Stomach (tissue), 8 donors: ENCODE measurements at regions not wholly inside any gene's neighbourhood (a gene's known extent, or its start where the extent isn't known, plus 50 kb on each side); places are given as distances from the start of the nearest gene placed in this dataset.

Experiments
- DNase-seq, 2 donors: peaks; one replicate each; pipeline versions ENCODE4 v3.0.0 to v3.0.0-alpha.2; 2013 to 2019
- H3K27ac ChIP-seq, 5 donors: fragments of 200-600 bp in 4 of 5; sonication (generic) in 4 of 5; one replicate each; pipeline ENCODE4 v1.5.1; 2013 to 2019; ENCODE audit warnings: mild to moderate bottlenecking in 1 of 5, moderate library complexity in 1 of 5
- H3K27me3 ChIP-seq, 3 donors: fragments of 200-600 bp; sonication (generic); one replicate each; pipeline ENCODE4 v1.5.1; 2017 to 2019; ENCODE audit warnings: mixed run types in 1 of 3
- H3K36me3 ChIP-seq, 4 donors: fragments of 200-600 bp; sonication (generic); 1 replicate in 3 of 4; 2 replicates in 1 of 4; pipeline ENCODE4 v1.5.1; 2016 to 2019
- H3K4me1 ChIP-seq, 4 donors: fragments of 200-600 bp; sonication (generic); one replicate each; pipeline ENCODE4 v1.5.1; 2016 to 2019
- H3K4me3 ChIP-seq, 4 donors: fragments of 200-600 bp; sonication (generic) in 3 of 4; one replicate each; pipeline ENCODE4 v1.5.1; 2016 to 2019; ENCODE audit warnings: mild to moderate bottlenecking in 1 of 4
- H3K9me3 ChIP-seq, 4 donors: fragments of 200-600 bp; sonication (generic); one replicate each; pipeline ENCODE4 v1.5.1; 2016 to 2019
- EP300 ChIP-seq: sonication (generic); formaldehyde crosslinking; IDR thresholded peaks from one replicate; pipeline ENCODE4 v1.6.1; 2017; ENCODE audit warnings: antibody characterized with exemption
- POLR2A ChIP-seq, 4 donors: fragments of 450-650 bp; IDR thresholded peaks; one replicate each; pipeline ENCODE4 v1.6.1; 2016; ENCODE audit warnings: antibody characterized with exemption in 4 of 4, control low read depth in 2 of 4, mild to moderate bottlenecking in 1 of 4, moderate library complexity in 1 of 4
- POLR2AphosphoS5 ChIP-seq, 3 donors: sonication (generic); formaldehyde crosslinking; IDR thresholded peaks; one replicate each; pipeline ENCODE4 v1.6.1; 2016; ENCODE audit warnings: antibody characterized with exemption in 3 of 3
- WGBS, 5 donors: extraction: QIAGEN DNeasy Blood & Tissue Kit in 3 of 5; methylation state at CpG; one replicate each; pipeline versions ENCODE4 v1.1.5 to v1.1.7; 2013 to 2018; 5-methylcytosine and 5-hydroxymethylcytosine counted together
- intact Hi-C: fragments of 100-400 bp; cut with DNase I; formaldehyde crosslinking; loops from one replicate; pipeline ENCODE4 v1.15.1; 2023; ENCODE audit warnings: low total_unique reads
- TF ChIP-seq, protein P1 (sequence below), 7 experiments: fragments of 450-650 bp in 4 of 7; fragments of 200-600 bp in 3 of 7; sonication (generic) in 3 of 7; IDR thresholded peaks; one replicate each; pipeline ENCODE4 v1.5.1; 2016 to 2019; ENCODE audit warnings: antibody characterized with exemption in 7 of 7, control low read depth in 2 of 7, mild to moderate bottlenecking in 1 of 7
- donor health status: healthy with polysubstance abuse.
- donor health status: Bipolar disorder and iron deficiency.
- donor health status: healthy.

GRCh38 chr14:42715316-42715715 is 1108.6 kb downstream of the LRFN5 start:
- H3K4me3 ChIP-seq: no peak overlapping the region
- no peak for TF ChIP-seq POLR2A (IDR thresholded peaks at IDR 0.05)
- TF ChIP-seq, protein P1, sequence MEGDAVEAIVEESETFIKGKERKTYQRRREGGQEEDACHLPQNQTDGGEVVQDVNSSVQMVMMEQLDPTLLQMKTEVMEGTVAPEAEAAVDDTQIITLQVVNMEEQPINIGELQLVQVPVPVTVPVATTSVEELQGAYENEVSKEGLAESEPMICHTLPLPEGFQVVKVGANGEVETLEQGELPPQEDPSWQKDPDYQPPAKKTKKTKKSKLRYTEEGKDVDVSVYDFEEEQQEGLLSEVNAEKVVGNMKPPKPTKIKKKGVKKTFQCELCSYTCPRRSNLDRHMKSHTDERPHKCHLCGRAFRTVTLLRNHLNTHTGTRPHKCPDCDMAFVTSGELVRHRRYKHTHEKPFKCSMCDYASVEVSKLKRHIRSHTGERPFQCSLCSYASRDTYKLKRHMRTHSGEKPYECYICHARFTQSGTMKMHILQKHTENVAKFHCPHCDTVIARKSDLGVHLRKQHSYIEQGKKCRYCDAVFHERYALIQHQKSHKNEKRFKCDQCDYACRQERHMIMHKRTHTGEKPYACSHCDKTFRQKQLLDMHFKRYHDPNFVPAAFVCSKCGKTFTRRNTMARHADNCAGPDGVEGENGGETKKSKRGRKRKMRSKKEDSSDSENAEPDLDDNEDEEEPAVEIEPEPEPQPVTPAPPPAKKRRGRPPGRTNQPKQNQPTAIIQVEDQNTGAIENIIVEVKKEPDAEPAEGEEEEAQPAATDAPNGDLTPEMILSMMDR (IDR thresholded peaks at IDR 0.05): no peak
- H3K4me1 ChIP-seq: no peaks in the 10 kb centered on the region
- no peak for DNase-seq
- no peaks in the 10 kb centered on the region for H3K9me3 ChIP-seq
- no peaks in the 10 kb centered on the region for H3K36me3 ChIP-seq
- 62 to 90% (median 70%) methylated on average over 2 of the region's 2 CpGs for WGBS, 5 donors
- no peak overlapping the region for H3K27ac ChIP-seq
- no peaks in the 10 kb centered on the region for H3K27me3 ChIP-seq
- intact Hi-C loops: no loop called here

DNA sequence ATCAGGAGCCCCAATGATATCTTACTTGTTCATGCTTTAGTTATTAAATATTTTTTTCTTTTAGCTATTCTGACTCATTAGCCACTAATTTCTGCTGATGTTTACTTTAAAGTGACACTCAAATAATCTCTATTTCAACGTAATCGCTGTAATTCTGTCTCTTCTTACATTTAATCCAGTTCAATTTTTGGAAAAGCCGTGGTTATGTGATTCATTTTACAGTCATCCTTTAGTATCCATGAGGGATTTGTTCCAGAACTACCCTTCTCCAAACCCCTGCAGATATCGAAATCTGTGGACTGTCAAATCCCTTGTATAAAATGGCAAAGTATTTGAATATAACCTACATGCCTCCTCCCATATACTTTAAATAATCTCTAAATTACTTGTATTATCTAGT is 1103.4 kb downstream of the LRFN5 start:
- Histone ChIP-seq H3K27me3 (no peaks in the 10 kb centered on the region), H3K36me3 (no peaks in the 10 kb centered on the region), H3K27ac (no peak overlapping the region), H3K4me3 (no peak overlapping the region), H3K4me1 (no peaks in the 10 kb centered on the region), H3K9me3 (no peaks in the 10 kb centered on the region)
- intact Hi-C loops: no loop called here
- no peak for DNase-seq
- WGBS, 5 donors: 77 to 86% (median 84%) methylated on average over 4 of the region's 4 CpGs
- TF ChIP-seq, protein P1 (IDR thresholded peaks at IDR 0.05): no peak
- TF ChIP-seq POLR2AphosphoS5 (IDR thresholded peaks at IDR 0.05): no peak
- TF ChIP-seq POLR2A (IDR thresholded peaks at IDR 0.05): no peak
- no peak for TF ChIP-seq EP300

DNA sequence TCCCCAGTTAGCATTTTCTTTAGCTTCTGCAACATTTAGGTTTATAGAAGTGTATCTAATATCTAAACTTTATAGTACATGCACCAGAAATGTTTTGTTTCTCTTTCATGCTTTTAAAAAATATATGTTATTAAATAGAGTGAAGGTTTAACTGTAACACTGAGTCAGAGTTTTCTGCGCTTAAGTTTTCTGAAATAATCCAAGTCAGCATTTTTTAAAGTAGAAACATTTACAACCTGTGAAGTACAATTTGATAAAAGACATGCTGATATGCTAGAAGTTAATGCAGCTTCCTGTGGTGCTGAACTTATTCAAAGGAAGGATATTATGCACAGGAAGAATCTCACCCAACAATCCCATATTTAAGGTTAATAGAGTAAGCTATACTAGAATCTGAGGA is 1096.8 kb downstream of the LRFN5 start:
- DNase-seq: no peak
- no peaks in the 10 kb centered on the region for H3K4me1 ChIP-seq
- TF ChIP-seq POLR2AphosphoS5 (IDR thresholded peaks at IDR 0.05) (no peak), POLR2A (IDR thresholded peaks at IDR 0.05) (no peak), EP300 (no peak)
- TF ChIP-seq, protein P1 (IDR thresholded peaks at IDR 0.05): no peak
- H3K36me3 ChIP-seq: no peaks in the 10 kb centered on the region
- no peak overlapping the region for H3K27ac ChIP-seq
- H3K9me3 ChIP-seq: peaks cover 0 to 3% (median 0%) of the 10 kb centered on the region in 4 donors
- intact Hi-C loops: no loop called here
- H3K4me3 ChIP-seq: no peak overlapping the region
- H3K27me3 ChIP-seq: no peaks in the 10 kb centered on the region
- 64 to 100% (median 86%) methylated on average over 1 of the region's 1 CpG for WGBS, 5 donors

GRCh38 chr14:42687421-42687820 is 1080.7 kb downstream of the LRFN5 start:
- Histone ChIP-seq H3K4me3 (no peak overlapping the region), H3K36me3 (no peaks in the 10 kb centered on the region), H3K27me3 (no peaks in the 10 kb centered on the region), H3K4me1 (no peaks in the 10 kb centered on the region), H3K27ac (no peak overlapping the region), H3K9me3 (peaks cover 0 to 6% (median 2%) of the 10 kb centered on the region in 4 donors)
- 42 to 67% (median 55%) methylated on average over 2 of the region's 2 CpGs for WGBS, 5 donors
- TF ChIP-seq POLR2A (IDR thresholded peaks at IDR 0.05): no peak
- TF ChIP-seq, protein P1 (IDR thresholded peaks at IDR 0.05): no peak
- TF ChIP-seq POLR2AphosphoS5 (IDR thresholded peaks at IDR 0.05): no peak
- TF ChIP-seq EP300: no peak
- DNase-seq: no peak
- intact Hi-C loops: no loop called here
